Thoracic aorta (tissue), 2 donors: ENCODE measurements at regions not wholly inside any gene's neighbourhood (a gene's known extent, or its start where the extent isn't known, plus 50 kb on each side); places are given as distances from the start of the nearest gene placed in this dataset.

Source experiments
- ATAC-seq: fragments of 150-250 bp; one replicate; pipeline ENCODE4 v1.8.0; 2017; ENCODE audit warnings: low read depth; ENCODE audit not compliant: insufficient number of reproducible peaks, low FRiP score
- DNase-seq: peaks from one replicate; pipeline ENCODE4 v3.0.0-alpha.2; 2020; ENCODE audit warnings: low spot score
- H3K27ac ChIP-seq, 2 donors: fragments of 200-600 bp; sonication (generic); 1 replicate in 1 of 2; 2 replicates in 1 of 2; pipeline ENCODE4 v1.5.1; 2016; ENCODE audit warnings: mild to moderate bottlenecking in 2 of 2, moderate library complexity in 2 of 2
- H3K27me3 ChIP-seq: fragments of 200-600 bp; sonication (generic); replicated peaks from 2 replicates; pipeline ENCODE4 v1.6.0; 2016; ENCODE audit warnings: mild to moderate bottlenecking; ENCODE audit not compliant: insufficient read depth
- H3K36me3 ChIP-seq: fragments of 200-600 bp; sonication (generic); one replicate; pipeline ENCODE4 v1.5.1; 2016
- H3K4me1 ChIP-seq, 2 donors: fragments of 200-600 bp; sonication (generic); 1 replicate in 1 of 2; 2 replicates in 1 of 2; pipeline versions ENCODE4 v1.5.1 to v1.6.0; 2016; ENCODE audit warnings: low read depth in 2 of 2, mild to moderate bottlenecking in 1 of 2; ENCODE audit not compliant: control insufficient read depth in 1 of 2
- H3K4me3 ChIP-seq: fragments of 200-600 bp; sonication (generic); 2 replicates; pipeline ENCODE4 v1.5.1; 2016; ENCODE audit warnings: mild to moderate bottlenecking
- H3K9me3 ChIP-seq: fragments of 200-600 bp; sonication (generic); 2 replicates; pipeline ENCODE4 v1.5.1; 2016
- TF ChIP-seq, protein P1 (sequence below): fragments of 200-600 bp; sonication (generic); IDR thresholded peaks from one replicate; pipeline ENCODE4 v1.5.1; 2019; ENCODE audit warnings: antibody characterized with exemption

DNA sequence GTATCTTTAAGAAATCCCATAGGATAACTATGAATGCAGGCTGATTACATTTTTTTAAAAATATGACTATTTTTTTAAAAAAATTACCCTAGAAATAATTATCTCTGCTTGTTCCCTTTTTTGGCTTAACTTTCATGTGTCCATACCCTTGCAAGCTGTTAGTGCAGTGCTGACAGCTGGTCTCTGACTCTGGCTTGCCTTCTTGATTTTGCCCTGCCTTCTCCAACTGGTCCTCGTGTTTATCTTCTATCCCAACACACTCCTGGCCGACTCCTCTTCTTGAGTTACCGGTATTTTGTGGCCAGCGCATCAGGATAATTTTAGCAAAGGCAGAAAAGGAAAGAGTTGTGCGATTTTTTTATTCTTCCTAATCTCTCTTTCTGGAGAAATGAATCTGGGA, 111.7 kb upstream of the STARD3NL start:
- H3K27ac ChIP-seq, result no peak overlapping the region
- ATAC-seq, result no peak
- no peaks in the 10 kb centered on the region for H3K4me1 ChIP-seq
- H3K9me3 ChIP-seq, result no peaks in the 10 kb centered on the region
- no peak for DNase-seq
- TF ChIP-seq, protein P1, sequence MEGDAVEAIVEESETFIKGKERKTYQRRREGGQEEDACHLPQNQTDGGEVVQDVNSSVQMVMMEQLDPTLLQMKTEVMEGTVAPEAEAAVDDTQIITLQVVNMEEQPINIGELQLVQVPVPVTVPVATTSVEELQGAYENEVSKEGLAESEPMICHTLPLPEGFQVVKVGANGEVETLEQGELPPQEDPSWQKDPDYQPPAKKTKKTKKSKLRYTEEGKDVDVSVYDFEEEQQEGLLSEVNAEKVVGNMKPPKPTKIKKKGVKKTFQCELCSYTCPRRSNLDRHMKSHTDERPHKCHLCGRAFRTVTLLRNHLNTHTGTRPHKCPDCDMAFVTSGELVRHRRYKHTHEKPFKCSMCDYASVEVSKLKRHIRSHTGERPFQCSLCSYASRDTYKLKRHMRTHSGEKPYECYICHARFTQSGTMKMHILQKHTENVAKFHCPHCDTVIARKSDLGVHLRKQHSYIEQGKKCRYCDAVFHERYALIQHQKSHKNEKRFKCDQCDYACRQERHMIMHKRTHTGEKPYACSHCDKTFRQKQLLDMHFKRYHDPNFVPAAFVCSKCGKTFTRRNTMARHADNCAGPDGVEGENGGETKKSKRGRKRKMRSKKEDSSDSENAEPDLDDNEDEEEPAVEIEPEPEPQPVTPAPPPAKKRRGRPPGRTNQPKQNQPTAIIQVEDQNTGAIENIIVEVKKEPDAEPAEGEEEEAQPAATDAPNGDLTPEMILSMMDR, result no peak
- no peaks in the 10 kb centered on the region for H3K36me3 ChIP-seq
- no peak overlapping the region for H3K4me3 ChIP-seq
- no peaks in the 10 kb centered on the region for H3K27me3 ChIP-seq

DNA sequence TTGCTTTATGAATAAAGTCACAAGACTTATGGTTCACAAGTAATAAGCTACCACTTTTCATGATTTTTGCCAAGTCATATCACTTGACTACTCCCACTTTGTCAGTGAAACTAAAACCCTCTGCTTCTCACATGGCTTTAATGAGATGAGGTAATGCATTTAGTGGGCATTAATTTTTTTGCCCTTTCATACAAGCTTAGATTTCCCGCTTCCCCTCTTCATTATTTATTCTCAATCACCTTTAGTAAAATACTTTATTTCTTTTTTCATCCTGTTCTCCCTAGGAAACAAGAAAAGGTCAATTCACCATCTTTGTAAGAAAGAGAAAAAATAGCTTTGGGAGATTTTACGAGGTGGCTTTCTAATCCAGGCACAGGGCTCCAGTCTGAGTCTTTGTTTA, 109.6 kb upstream of the STARD3NL start:
- no peak overlapping the region for H3K27ac ChIP-seq
- TF ChIP-seq, protein P1, result no peak
- no peak for ATAC-seq

DNA sequence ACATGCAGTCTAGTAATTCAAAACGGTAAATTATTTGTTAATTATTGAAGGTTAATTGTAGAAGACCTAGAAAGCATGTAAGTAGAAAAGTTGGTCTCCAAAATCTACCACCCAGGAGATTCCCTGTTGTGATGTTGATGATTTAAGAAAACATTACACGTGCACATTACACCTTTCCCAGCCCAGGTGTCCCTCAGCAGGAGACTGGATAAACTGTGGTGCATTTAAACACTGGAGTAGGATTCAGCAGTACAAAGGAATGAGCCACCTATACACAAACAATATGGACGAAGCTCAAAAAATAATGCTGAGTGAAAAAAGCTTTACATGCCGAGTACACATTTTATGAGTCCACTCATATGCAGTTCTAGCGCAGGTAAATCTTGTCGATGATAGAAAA, 109.0 kb upstream of the STARD3NL start:
- Histone ChIP-seq H3K27me3 (no peaks in the 10 kb centered on the region), H3K9me3 (no peaks in the 10 kb centered on the region), H3K36me3 (no peaks in the 10 kb centered on the region), H3K4me1 (no peaks in the 10 kb centered on the region), H3K4me3 (no peak overlapping the region), H3K27ac (no peak overlapping the region)
- TF ChIP-seq, protein P1, result no peak
- DNase-seq (no peak), ATAC-seq (no peak)

More for the DNA sequence above, 109.6 kb upstream of the STARD3NL start:
- Histone ChIP-seq H3K4me3 (no peak overlapping the region), H3K4me1 (no peaks in the 10 kb centered on the region), H3K9me3 (no peaks in the 10 kb centered on the region), H3K36me3 (no peaks in the 10 kb centered on the region), H3K27me3 (no peaks in the 10 kb centered on the region)
- DNase-seq, result no peak

DNA sequence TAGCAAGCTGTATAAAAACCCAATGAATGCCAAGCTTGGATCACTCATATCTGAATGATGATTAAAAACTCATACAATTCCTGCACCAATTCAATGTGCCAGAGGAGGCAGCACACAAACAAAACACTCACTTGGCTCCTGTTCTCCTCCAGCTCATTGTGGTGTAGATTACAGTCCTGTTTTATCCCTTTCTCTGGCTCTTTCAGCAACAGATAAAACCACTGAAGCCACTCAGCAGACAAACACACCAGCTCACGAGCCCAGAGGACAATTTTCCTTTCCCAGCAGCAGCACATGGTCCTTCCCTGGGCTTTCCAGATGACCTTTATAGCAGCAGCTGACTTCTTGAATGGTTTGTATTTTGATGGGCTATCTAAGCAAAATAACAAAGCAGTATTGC, 107.3 kb upstream of the STARD3NL start:
- Histone ChIP-seq H3K36me3 (no peaks in the 10 kb centered on the region), H3K27me3 (no peaks in the 10 kb centered on the region), H3K4me3 (no peak overlapping the region), H3K27ac (no peak overlapping the region), H3K4me1 (no peaks in the 10 kb centered on the region), H3K9me3 (no peaks in the 10 kb centered on the region)
- TF ChIP-seq, protein P1, result no peak
- no peak for ATAC-seq
- DNase-seq, result no peak

DNA sequence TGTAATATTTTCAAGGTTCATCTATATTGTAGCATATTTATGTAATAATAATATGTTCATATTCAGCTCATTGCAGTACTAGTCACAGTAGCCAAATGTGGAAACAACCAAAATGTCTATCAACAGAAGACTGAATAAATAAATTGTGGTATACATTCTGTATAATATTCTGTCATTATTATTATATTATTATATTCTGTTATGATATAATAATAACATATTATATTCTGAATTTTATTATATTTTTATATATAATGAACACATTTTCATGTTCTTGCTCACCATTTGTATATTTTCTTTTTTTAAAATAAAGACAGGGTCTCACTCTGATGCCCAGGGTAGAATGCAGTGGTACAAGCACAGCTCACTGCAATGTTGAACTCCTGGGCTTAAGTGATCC, 91.2 kb upstream of the STARD3NL start:
- no peak for ATAC-seq
- Histone ChIP-seq H3K9me3 (no peaks in the 10 kb centered on the region), H3K27me3 (no peaks in the 10 kb centered on the region), H3K4me1 (no peaks in the 10 kb centered on the region), H3K36me3 (no peaks in the 10 kb centered on the region), H3K4me3 (no peak overlapping the region), H3K27ac (no peak overlapping the region)
- no peak for DNase-seq
- TF ChIP-seq, protein P1, result no peak
